ENCODE measurements at regions not wholly inside any gene's neighbourhood (a gene's known extent, or its start where the extent isn't known, plus 50 kb on each side); places are given as distances from the start of the nearest gene placed in this dataset.

- TF ChIP-seq CTCF (conservative IDR thresholded peaks at IDR 0.05; ENCODE audit: low read length) = no peak
- no peak for TF ChIP-seq EZH2phosphoT487 (IDR thresholded peaks at IDR 0.05; ENCODE audit: borderline replicate concordance, low read depth, low read length)
Measured at GRCh38 chr6:14274546-14275492, 157.2 kb downstream of the CD83 start.
